Tibial nerve (tissue), 4 donors: ENCODE measurements at regions not wholly inside any gene's neighbourhood (a gene's known extent, or its start where the extent isn't known, plus 50 kb on each side); places are given as distances from the start of the nearest gene placed in this dataset.

ENCODE experiments used
- DNase-seq, 2 donors: peaks; one replicate each; pipeline ENCODE4 v3.0.0-alpha.2; 2019; ENCODE audit warnings: low spot score in 2 of 2
- H3K27ac ChIP-seq, 4 donors: fragments of 200-600 bp; sonication (generic) in 3 of 4; one replicate each; pipeline ENCODE4 v1.5.1; 2017 to 2019; ENCODE audit warnings: mild to moderate bottlenecking in 1 of 4
- H3K27me3 ChIP-seq, 2 donors: fragments of 200-600 bp; sonication (generic) in 1 of 2; one replicate each; pipeline versions ENCODE4 v1.5.1 to v1.6.0; 2017 to 2019
- H3K36me3 ChIP-seq, 3 donors: fragments of 200-600 bp; sonication (generic); one replicate each; pipeline ENCODE4 v1.5.1; 2018 to 2019
- H3K4me1 ChIP-seq, 4 donors: fragments of 200-600 bp; sonication (generic) in 3 of 4; one replicate each; pipeline ENCODE4 v1.5.1; 2017 to 2019
- H3K4me3 ChIP-seq, 4 donors: fragments of 200-600 bp; sonication (generic) in 3 of 4; one replicate each; pipeline ENCODE4 v1.5.1; 2017 to 2019; ENCODE audit warnings: mild to moderate bottlenecking in 1 of 4, moderate library complexity in 1 of 4
- H3K9me3 ChIP-seq, 4 donors: fragments of 200-600 bp; sonication (generic) in 3 of 4; one replicate each; pipeline ENCODE4 v1.5.1; 2017 to 2019
- CTCF ChIP-seq, 5 experiments: fragments of 200-600 bp in 3 of 5; fragments of 450-650 bp in 2 of 5; sonication (generic) in 3 of 5; IDR thresholded peaks; one replicate each; pipeline ENCODE4 v1.5.1; 2016 to 2019; ENCODE audit warnings: antibody characterized with exemption in 5 of 5, mild to moderate bottlenecking in 3 of 5, moderate library complexity in 2 of 5
- EP300 ChIP-seq, 2 donors: sonication (generic); formaldehyde crosslinking; IDR thresholded peaks; one replicate each; pipeline ENCODE4 v1.6.1; 2017; ENCODE audit warnings: antibody characterized with exemption in 2 of 2, mild to moderate bottlenecking in 1 of 2
- POLR2A ChIP-seq, 2 donors: fragments of 450-650 bp; IDR thresholded peaks; one replicate each; pipeline ENCODE4 v1.6.1; 2017; ENCODE audit warnings: antibody characterized with exemption in 2 of 2, mild to moderate bottlenecking in 2 of 2, moderate library complexity in 2 of 2
- WGBS, 2 donors: methylation state at CpG; one replicate each; pipeline ENCODE4 v1.1.5; 2018; 5-methylcytosine and 5-hydroxymethylcytosine counted together

- no peak for DNase-seq
- no peaks in the 10 kb centered on the region for H3K27me3 ChIP-seq
- no peak overlapping the region for H3K4me3 ChIP-seq
- H3K36me3 ChIP-seq = no peaks in the 10 kb centered on the region
- H3K9me3 ChIP-seq = no peaks in the 10 kb centered on the region
- H3K27ac ChIP-seq = no peak overlapping the region
- H3K4me1 ChIP-seq = peaks cover 0 to 32% (median 0%) of the 10 kb centered on the region in 4 donors
- WGBS, 2 donors = 71 to 80% methylated on average over 7 of the region's 7 CpGs
- TF ChIP-seq CTCF (IDR thresholded peaks at IDR 0.05) (no peak), POLR2A (IDR thresholded peaks at IDR 0.05) (no peak), EP300 (IDR thresholded peaks at IDR 0.05) (no peak)
Measured at GRCh38 chr1:229091721-229092136, 179.2 kb upstream of the RAB4A start.

- H3K27ac ChIP-seq = peak overlapping the region in 1 of 4 donors; percentile 5
- 39 to 40% methylated on average over 8 of the region's 8 CpGs for WGBS, 2 donors
Measured at GRCh38 chr1:229092377-229093237, 178.3 kb upstream of the RAB4A start.

DNA sequence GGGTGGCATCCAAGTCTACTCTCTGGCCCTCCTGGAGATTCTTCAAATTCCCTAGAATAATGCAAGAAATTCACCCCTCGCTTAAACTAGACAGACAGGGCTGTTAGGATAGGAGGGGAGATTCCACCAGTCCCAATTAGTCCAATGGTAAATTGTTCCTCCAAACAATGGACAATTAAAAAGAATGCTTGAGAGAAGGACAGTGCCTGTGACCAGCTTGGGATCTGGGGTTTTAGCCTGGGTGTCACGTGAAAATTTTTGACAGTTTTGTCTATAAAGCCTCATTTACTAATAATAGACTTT is 177.7 kb upstream of the RAB4A start:
- Histone ChIP-seq H3K27me3 (no peaks in the 10 kb centered on the region), H3K27ac (no peak overlapping the region), H3K9me3 (no peaks in the 10 kb centered on the region), H3K36me3 (no peaks in the 10 kb centered on the region), H3K4me1 (peaks cover 0 to 17% (median 0%) of the 10 kb centered on the region in 4 donors), H3K4me3 (no peak overlapping the region)
- WGBS, 2 donors = 60 to 69% methylated on average over 2 of the region's 2 CpGs
- no peak for TF ChIP-seq CTCF (IDR thresholded peaks at IDR 0.05)
- no peak for DNase-seq

More at GRCh38 chr1:229092377-229093237, 178.3 kb upstream of the RAB4A start:
- no peaks in the 10 kb centered on the region for H3K36me3 ChIP-seq
- DNase-seq = no peak
- no peaks in the 10 kb centered on the region for H3K9me3 ChIP-seq
- TF ChIP-seq CTCF (IDR thresholded peaks at IDR 0.05) (no peak), EP300 (IDR thresholded peaks at IDR 0.05) (no peak), POLR2A (IDR thresholded peaks at IDR 0.05) (no peak)
- H3K4me3 ChIP-seq = no peak overlapping the region
- peaks cover 0 to 23% (median 0%) of the 10 kb centered on the region in 4 donors for H3K4me1 ChIP-seq
- no peaks in the 10 kb centered on the region for H3K27me3 ChIP-seq

- 71 to 74% methylated on average over 5 of the region's 5 CpGs for WGBS, 2 donors
- H3K27ac ChIP-seq = no peak overlapping the region
- no peaks in the 10 kb centered on the region for H3K9me3 ChIP-seq
- H3K27me3 ChIP-seq = no peaks in the 10 kb centered on the region
- DNase-seq = no peak
- TF ChIP-seq CTCF (IDR thresholded peaks at IDR 0.05) (no peak), EP300 (IDR thresholded peaks at IDR 0.05) (no peak), POLR2A (IDR thresholded peaks at IDR 0.05) (no peak)
- H3K4me1 ChIP-seq = peaks cover 0 to 17% (median 0%) of the 10 kb centered on the region in 4 donors
- no peak overlapping the region for H3K4me3 ChIP-seq
- H3K36me3 ChIP-seq = no peaks in the 10 kb centered on the region
Measured at GRCh38 chr1:229093609-229094336, 177.1 kb upstream of the RAB4A start.
